ENCODE measurements at regions not wholly inside any gene's neighbourhood (a gene's known extent, or its start where the extent isn't known, plus 50 kb on each side); places are given as distances from the start of the nearest gene placed in this dataset.

DNA sequence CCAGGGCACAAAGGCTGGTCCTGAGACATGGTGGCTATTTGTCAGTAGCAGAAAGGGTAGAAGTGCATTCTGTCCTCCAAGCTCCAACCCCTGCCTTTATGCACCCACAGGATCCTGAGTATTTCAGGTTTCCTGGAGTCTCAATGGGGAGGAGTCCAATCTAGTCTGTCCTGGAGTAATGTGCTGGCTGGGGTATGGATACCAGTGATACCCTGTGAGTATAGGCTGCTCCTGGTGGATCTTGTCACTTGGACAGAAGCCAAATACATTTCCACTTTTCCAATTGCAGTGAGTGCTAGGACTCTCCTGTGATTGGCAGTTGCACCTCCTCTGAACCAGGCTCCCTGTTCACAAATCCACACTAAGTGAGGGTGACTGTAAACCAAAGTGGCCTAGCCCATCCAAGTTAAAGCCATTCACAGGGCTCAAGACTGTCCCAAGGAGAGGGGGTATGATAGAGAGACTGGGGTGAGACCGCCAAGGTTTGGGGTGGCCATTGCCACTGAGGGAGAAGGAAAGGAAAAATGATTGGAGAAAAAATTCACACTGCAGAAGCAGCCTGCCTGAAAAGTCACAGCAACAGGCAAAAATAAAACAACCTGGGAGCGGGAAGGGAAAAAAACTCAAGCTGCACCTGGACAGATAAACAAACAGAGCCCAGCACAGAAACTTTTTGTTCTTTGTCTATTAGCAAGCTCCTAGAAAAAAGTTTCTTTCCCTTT is 163.4 kb upstream of the ETV3 start:
- TF ChIP-seq EZH2 (IDR thresholded peaks at IDR 0.05; ENCODE audit: borderline replicate concordance, low read depth, low read length, poor library complexity, severe bottlenecking), result no peak
- TF ChIP-seq, protein P1, sequence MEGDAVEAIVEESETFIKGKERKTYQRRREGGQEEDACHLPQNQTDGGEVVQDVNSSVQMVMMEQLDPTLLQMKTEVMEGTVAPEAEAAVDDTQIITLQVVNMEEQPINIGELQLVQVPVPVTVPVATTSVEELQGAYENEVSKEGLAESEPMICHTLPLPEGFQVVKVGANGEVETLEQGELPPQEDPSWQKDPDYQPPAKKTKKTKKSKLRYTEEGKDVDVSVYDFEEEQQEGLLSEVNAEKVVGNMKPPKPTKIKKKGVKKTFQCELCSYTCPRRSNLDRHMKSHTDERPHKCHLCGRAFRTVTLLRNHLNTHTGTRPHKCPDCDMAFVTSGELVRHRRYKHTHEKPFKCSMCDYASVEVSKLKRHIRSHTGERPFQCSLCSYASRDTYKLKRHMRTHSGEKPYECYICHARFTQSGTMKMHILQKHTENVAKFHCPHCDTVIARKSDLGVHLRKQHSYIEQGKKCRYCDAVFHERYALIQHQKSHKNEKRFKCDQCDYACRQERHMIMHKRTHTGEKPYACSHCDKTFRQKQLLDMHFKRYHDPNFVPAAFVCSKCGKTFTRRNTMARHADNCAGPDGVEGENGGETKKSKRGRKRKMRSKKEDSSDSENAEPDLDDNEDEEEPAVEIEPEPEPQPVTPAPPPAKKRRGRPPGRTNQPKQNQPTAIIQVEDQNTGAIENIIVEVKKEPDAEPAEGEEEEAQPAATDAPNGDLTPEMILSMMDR (conservative IDR thresholded peaks at IDR 0.05; ENCODE audit: low read depth, low read length), result no peak
